ENCODE measurements at regions not wholly inside any gene's neighbourhood (a gene's known extent, or its start where the extent isn't known, plus 50 kb on each side); places are given as distances from the start of the nearest gene placed in this dataset.

GRCh38 chr11:92885600-92885999 is 83.9 kb upstream of the MTNR1B start:
- no peak for DNase-seq

DNA sequence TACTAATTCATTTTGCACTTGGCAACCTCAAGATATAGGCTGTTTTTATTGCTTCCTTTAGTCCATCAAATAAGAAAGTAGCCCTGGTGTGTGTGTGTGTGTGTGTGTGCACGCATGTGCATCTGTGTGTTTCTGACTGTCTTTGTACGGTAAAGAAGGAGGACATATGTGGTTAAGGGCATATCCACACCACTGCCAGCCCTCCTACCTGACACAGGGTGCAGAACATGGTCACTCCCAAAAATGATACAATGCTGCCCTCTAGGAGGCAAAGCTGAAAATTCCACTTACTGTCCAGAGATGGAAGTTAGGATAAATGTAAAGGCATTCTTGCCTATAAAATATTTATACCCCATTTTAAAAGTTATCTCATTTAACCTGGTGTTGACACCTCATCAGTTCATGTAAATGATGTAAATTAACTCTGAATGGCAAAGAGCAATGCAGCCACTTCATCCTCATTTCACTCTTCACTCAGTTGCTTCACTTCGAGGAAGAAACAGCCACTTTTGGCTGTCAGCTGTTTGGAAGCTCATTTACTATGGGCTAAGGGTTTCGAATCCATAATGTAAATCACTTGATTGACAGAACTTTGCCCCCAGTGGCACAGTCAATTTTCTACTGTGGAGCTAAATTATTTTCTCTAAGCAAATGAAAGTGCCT is 83.1 kb upstream of the MTNR1B start:
- peak; percentile 11 for DNase-seq

DNA sequence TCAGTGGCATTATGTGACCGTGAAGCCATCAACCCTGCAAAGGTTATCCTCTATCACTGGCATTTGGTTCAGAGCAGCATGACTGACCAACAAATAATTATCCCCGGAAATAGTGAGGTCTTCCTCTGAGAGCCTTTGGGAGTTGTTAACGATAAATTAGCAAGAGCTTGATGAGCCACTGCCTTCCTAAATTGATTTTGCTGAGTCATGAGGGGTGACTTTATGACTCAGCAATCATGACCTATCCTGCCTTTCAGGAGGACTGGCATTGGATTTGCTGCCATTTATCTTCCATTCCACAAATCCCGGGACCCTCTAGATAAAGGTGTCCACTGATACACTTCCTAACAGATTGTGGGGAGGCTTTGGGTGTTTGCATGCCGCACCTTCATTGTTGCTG is 80.8 kb upstream of the MTNR1B start:
- DNase-seq = no peak

DNA sequence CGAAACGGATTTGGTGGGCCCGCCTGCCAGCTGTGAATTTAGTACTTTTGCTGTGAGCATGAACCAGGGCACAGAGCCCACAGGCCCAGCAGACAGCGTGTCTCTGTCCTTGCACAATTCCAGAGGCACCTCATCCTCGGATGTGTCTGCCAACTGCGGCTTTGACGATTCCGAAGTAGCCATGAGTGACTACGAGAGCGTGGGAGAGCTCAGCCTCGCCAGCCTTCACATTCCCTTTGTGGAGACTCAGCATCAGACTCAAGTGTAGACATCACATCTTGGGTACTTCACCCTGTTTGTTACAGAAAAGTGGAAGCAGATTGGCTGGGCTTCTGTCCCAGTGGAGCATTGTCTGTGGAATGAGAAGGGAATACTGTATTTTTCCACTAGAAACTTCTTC is 78.6 kb upstream of the MTNR1B start:
- DNase-seq = no peak

- no peak for DNase-seq
These were observed 76.4 kb upstream of the MTNR1B start for GRCh38 chr11:92892802-92893684.

DNA sequence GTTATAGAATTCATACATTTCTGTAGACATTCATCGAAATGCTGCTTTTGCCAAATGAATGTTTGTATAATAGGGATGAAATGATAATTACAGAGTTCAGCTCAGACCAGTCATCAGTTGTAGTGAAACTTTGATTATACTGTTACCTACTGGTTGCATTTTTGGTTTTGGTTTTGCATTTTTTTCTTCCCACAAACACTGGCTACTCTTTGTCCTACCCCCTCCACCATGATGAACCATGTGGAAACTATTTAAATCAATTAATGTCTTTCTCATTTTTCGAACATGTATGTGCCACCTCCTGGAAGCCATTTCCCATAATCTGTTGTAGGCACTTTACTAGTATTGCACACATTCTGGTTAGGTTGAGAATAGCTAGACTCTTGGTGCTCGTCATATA is 75.3 kb upstream of the MTNR1B start:
- DNase-seq = no peak

- DNase-seq = no peak
These were observed 72.0 kb upstream of the MTNR1B start for GRCh38 chr11:92897487-92897886.

DNA sequence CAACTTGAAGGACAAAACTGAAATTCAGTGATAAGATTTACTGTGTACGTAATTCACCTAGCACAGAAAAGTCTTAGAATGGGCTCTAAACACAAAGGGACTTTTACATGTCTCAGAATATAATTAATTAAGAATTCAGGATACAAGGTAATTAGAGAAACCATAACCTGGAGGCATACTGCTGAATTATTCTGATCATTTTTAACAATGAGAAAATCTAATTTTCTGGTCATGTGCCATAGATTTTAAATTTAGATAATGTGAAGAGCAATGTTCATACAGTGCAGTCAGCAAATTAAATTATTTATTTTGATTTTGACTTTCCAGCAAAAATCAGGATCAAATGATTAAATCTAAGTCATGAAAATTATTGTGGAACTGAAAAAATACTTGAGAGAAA is 67.0 kb upstream of the MTNR1B start:
- no peak for DNase-seq

DNA sequence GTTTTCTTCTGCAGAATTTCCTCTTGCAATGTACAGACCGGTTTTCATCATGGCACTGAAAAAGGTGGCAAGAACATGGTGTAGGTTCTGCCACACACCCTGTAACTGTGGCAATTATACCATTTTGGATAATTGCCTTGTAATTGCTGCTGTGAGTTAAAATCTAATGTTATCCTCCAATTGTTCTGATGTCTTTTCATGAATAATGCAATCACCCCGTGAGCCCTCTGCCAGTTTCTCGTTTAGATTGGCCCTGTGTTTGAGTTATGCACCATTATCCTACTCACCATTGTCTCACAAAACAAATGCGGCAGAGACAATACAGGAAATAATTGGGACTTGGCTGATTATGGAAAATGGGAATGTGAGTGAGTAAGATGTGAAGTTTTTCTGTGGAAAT is 61.8 kb upstream of the MTNR1B start:
- DNase-seq = no peak

DNA sequence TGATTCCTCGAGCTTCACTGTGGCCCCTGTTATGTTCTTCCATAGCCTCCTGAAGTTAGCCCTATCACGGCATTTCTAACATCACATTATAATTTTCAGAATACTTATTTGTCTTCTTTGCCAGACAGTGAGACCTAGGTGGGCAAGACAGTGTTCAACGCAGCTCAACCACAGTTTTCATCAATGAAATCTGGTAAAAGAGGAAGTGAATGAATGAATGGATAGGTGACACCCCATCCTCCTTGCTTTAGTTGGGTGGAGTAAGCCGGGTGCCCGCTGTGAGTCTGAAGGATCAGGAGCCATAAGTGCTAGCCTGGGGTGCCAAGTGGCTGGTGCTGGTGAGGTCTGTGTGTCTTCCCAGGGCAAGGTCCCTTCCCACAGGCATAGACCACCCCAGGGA is 60.2 kb upstream of the MTNR1B start:
- no peak for DNase-seq

DNA sequence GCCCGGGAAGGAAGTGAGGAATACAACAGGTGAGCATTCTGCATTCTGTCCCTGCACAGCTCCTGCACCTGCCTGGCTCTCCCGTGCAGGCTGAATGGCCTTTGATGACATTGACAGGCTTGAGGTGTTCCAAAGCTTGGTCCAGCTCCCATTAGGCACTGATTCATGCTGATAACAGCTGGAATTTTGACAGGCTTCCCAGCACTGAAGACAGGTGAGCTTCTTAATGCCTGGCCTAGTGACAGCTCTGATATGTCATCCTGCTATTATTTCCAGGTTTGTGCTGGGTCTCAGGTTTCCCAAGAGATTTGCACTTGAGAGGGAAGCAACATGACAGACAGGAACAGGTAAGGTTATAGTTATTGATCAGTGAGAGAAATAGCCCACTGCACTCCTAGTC is 58.0 kb upstream of the MTNR1B start:
- no peak for DNase-seq

- DNase-seq = no peak
These were observed 53.9 kb upstream of the MTNR1B start for GRCh38 chr11:92915551-92915950.

- no peak for DNase-seq
These were observed 53.2 kb upstream of the MTNR1B start for GRCh38 chr11:92916299-92916698.

- no peak for DNase-seq
These were observed 51.5 kb upstream of the MTNR1B start for GRCh38 chr11:92917927-92918326.

GRCh38 chr11:92919048-92919447 is 50.4 kb upstream of the MTNR1B start:
- DNase-seq = no peak
